Amygdala (tissue), 56 donors: ENCODE measurements at regions not wholly inside any gene's neighbourhood (a gene's known extent, or its start where the extent isn't known, plus 50 kb on each side); places are given as distances from the start of the nearest gene placed in this dataset.

Experiments used
- DNase-seq, 56 donors: peaks; one replicate each; lab custom pipeline; 2025; lab: John Stamatoyannopoulos, UW

DNA sequence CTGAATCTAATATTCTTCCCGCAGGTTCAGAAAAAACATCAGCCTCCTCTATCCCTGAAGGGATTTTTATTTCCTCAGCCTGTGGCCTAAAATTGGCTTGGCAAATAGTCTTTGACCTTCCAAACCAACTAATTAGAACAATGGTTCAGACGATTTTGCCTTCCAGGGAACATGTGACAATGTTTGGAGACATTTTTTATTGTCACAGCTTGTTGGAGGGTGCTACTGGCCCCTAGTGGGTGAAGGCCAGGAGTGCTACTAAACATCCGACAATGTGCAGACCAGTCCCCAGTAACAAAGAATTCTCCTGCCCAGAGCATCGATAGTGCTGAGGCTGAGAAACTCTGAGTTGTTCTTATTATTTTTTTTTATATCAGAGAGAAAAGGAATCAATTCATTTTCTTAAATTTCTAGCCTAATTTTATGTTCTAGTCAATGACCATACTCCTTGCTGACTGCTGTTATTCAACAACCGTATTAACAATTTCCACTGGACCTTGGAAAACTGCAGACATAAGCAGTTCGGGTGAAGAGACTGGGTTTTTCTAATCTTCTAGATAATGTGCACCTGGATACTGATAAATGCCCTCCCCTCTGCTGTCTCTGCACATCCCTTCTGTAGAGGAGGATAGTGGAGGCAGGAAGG is 280.7 kb downstream of the LMX1A start:
- peak in 1 of 56 donors; percentile 9 for DNase-seq

DNA sequence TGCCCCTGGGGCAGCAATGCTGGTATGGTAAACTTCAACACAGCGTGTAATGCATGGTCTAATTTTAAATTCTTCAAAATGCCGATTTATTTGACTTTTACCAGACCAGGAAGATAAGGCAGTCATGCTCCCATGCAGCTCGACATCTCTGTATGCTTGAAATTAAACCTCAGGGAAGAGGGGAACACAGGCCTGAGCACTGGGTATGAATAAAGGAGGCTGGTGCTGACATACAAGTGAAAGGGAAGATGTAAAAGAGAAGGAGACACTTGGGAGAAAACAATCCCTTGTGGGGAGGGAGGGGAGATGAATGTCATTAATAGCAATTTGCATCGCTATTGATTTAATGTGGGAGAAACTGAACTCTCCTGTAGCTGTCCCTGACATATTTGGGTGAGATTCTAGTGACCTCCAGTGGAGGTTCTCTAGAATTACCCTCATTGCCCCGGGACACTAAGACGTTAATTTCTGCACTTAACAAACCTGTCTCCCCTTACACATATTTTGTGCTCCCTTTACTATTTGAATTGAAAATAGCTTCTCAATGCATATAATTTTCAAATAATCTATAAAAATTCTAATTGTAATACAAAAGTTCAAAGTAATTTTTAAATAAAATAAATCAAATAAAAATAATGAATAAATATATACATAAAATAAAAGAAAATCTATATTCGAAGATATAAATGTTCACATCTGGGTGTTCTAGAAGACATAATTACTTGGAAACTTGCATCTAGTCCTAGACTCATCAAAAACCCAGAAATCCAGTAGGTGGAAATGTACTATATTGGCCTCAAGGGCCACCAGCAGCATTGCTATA is 283.1 kb downstream of the LMX1A start:
- peak in 14 of 56 donors; percentile 8 to 81 (median 35) for DNase-seq

- no peak for DNase-seq
These were observed 285.8 kb downstream of the LMX1A start for GRCh38 chr1:165070675-165071074.

GRCh38 chr1:165069829-165070228 is 286.7 kb downstream of the LMX1A start:
- peak in 29 of 56 donors; percentile 1 to 86 (median 27) for DNase-seq

DNA sequence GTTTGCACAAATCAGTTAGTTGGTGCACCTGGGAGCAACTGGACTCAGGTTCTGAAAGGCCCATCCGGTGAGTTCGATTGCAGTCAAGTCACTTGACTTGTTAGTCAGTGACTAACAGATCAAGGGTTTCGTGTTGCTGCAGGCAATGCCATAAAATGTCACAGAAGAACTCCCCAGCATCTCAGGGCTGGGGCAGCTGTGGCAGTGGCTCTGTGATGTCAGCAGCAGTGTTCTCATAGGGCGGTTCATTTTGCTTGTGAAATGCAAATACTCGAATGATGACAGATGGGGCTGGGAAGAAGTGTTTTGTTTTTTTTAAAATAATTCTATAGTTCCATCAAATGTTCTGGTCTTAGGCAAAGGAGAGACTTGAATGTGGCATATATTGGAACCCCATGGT is 287.8 kb downstream of the LMX1A start:
- peak in 37 of 56 donors; percentile 2 to 81 (median 43) for DNase-seq

DNA sequence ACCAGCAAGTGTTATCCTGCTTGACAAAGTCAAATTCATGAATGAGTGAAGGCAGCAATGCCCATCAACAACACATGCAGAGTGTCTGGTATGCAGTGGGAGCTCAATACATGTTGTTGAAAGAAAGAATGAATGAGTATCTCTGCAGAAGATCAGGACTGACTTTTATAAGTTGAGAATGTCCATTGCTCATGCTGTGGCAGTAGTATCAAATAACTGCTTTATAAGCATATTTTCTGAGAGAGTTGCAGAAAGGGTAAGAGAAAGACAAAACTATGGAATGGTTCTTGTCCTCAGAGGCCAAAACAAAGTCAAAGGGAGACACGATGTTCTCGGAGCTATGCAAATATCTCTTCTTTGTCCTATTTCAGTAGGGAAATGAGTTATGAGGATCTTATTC is 288.7 kb downstream of the LMX1A start:
- no peak for DNase-seq

DNA sequence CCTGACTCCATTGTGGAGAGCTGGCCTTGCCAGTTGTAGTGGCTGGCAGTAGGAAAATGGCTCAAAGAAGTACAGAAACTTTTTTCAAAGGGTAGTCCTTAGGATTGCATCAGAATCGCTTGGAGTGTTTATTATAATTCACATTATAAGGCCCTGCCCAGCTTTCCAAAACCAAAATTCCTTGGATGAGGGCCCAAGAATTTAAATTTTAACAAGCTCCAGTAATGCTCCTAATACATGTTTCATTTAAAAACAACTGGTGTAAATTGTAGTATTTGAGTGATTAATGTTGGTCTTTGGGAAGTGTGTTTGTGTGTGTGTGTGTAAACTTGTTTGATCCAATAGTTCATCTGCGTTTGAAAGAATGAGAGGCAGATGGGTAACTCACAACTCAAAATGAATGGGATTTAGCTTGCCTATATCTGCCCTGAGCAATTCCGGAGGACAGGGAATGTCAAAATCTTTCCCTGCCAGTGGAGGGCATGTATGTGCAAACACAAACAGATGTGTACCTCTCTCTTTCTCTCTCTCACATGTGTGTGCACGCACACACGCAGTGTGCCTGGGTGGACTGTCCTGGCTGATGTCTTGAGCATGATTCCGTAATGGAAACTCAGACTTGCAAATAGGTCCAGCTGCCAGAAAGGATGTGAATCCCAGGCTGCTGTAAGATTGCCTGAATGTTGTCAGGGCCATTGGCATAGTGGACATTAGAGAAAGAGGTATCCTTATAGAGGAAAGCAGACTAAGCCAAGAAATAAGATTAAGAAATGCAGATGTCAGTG is 293.1 kb downstream of the LMX1A start:
- DNase-seq = no peak

- DNase-seq = no peak
These were observed 294.2 kb downstream of the LMX1A start for GRCh38 chr1:165062346-165062745.

DNA sequence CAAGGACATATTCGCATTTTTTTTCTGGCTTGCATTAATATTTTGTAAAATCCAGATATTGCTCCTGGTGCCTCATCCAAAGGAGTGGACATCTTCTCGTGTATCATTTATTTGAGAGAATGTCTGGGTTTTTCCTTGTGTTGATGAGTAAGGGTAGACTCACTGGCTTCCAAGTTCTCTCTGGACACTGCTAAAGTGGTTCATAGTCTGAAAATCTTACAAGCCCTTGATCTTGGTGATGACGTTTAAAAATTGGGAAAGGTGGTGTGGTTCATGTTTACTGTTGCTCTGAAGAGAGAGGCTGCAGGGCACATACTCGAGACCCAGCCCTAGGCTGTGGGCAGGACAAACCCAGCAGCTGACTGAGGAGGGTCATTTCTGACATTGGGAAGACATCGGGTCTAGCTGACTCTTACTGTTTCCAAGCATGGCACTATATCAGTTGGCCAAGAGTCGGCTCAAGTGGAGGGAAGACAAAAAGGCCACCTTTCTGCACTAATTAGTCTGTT is 296.2 kb downstream of the LMX1A start:
- no peak for DNase-seq

GRCh38 chr1:165057956-165058355 is 298.6 kb downstream of the LMX1A start:
- no peak for DNase-seq

- no peak for DNase-seq
These were observed 299.6 kb downstream of the LMX1A start for GRCh38 chr1:165056914-165057313.

DNA sequence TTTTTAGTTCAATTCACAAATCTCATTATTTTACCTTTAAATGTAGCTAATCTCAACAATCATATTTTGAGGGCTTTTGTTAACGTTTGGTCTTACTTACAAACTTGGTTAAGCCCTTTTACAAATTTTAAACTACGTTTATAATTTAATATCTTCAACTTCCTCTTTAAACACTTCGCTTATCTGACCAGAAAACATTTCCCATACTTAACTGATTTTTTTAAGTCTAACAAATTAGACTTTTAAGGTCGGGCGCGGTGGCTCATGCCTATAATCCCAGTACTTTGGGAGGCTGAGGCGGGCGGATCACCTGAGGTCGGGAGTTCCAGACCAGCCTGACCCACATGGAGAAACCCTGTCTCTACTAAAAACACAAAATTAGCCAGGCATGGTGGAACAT is 300.9 kb downstream of the LMX1A start:
- DNase-seq = no peak

GRCh38 chr1:165054627-165055026 is 301.9 kb downstream of the LMX1A start:
- no peak for DNase-seq

- peak in 2 of 56 donors; percentile 20 to 23 for DNase-seq
These were observed 303.2 kb downstream of the LMX1A start for GRCh38 chr1:165053351-165053750.

DNA sequence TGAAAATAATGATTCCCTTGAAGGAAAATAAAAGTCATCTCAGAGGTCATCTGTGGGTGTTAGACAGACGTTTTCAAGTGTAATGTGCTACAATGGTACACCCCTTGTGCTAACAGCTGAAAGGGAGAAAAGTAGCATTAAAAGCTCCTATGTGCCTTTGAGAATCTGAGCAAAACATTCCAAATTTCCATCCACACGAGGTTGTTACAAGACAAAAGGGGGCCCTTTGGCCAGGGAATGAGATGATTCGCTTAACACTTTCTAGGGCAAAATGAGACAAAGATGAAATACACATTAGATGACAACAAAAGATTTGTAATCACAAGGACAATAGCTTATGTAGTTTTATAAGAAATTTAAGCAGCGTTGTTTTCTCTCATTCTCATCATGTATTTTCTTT is 303.6 kb downstream of the LMX1A start:
- no peak for DNase-seq

DNA sequence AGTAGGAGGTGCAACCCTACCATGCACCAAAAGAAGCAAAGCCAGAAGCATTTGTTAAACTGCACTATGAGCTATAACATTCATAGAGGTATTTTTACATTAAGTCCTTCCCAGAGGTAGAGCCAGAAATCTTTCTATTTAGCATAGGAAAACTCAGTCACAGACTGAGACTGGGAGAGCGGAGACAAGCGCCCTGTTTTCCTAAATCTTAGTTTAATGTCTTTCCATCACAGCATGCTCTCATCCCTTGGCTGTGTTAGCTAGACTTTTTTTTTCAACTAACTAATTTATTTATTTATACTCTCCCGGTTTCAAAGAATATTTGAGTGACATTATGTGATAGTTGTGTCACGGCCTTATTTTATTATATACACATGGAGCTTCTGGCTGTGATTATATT is 304.1 kb downstream of the LMX1A start:
- no peak for DNase-seq

DNA sequence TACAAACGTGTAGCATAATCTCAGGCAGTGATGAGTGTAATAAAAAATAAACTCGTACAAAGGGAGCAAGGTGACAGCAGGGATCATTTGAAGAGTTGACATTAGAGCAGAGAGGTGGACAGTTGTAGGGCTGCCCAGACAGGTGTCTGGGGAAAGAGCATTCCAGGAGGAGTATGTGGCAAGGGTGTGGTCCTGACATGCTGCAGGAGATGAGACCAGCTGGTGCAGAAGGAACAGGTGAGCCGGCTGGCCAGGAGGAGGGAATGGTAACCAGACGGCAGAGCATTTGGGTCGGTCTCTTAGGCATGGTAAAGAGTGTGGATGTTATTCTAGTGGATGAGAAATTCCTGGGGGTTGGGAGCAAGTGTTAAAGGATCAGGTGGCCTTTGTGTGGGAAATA is 306.3 kb downstream of the LMX1A start:
- no peak for DNase-seq

GRCh38 chr1:165047994-165048393 is 308.5 kb downstream of the LMX1A start:
- DNase-seq = peak in 1 of 56 donors; percentile 4

GRCh38 chr1:165045902-165046301 is 310.6 kb downstream of the LMX1A start:
- no peak for DNase-seq

- DNase-seq = no peak
These were observed 315.9 kb downstream of the LMX1A start for GRCh38 chr1:165040641-165041040.

DNA sequence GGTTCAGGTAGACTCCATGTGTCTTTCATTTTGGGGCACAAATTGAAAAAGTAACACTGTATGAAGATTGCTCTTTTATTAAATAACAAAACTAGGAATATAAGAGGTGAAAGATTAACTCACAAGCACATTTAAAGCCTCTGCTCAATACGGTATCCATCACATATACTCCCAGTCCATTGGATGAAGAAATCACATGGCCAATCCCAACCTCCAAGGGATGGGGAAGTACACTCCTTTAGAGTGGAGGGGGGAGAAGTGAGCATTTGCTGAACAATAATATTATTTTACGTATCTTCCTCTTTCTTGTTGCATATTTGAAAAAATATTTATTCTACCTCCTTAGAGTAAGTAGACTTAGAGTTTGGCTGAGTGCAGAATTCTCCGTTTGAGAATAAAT is 316.5 kb downstream of the LMX1A start:
- no peak for DNase-seq
